Prostate gland (tissue), 2 donors: ENCODE measurements at regions not wholly inside any gene's neighbourhood (a gene's known extent, or its start where the extent isn't known, plus 50 kb on each side); places are given as distances from the start of the nearest gene placed in this dataset.

Experiments used
- DNase-seq: peaks from one replicate; pipeline ENCODE4 v3.0.0-alpha.2; 2019; ENCODE audit warnings: low spot score
- H3K27ac ChIP-seq, 2 donors: fragments of 200-600 bp; sonication (generic); 2 replicates each; pipeline ENCODE4 v1.5.1; 2017 to 2019
- H3K27me3 ChIP-seq: fragments of 200-600 bp; sonication (generic); replicated peaks from 2 replicates; pipeline ENCODE4 v1.5.1; 2019; ENCODE audit not compliant: insufficient read depth
- H3K36me3 ChIP-seq, 2 donors: fragments of 200-600 bp; sonication (generic); 1 replicate in 1 of 2; 2 replicates in 1 of 2; pipeline versions ENCODE4 v1.5.1 to v1.8.1; 2017 to 2019
- H3K4me1 ChIP-seq: fragments of 200-600 bp; sonication (generic); replicated peaks from 2 replicates; pipeline ENCODE4 v1.5.1; 2019
- H3K4me3 ChIP-seq, 2 donors: fragments of 200-600 bp; sonication (generic); 2 replicates each; pipeline ENCODE4 v1.5.1; 2017 to 2019
- H3K9me3 ChIP-seq: fragments of 200-600 bp; sonication (generic); 2 replicates; pipeline ENCODE4 v1.5.1; 2017
- POLR2A ChIP-seq: fragments of 450-650 bp; IDR thresholded peaks from one replicate; pipeline ENCODE4 v1.6.1; 2016; ENCODE audit warnings: antibody characterized with exemption, mild to moderate bottlenecking
- POLR2AphosphoS5 ChIP-seq: sonication (generic); formaldehyde crosslinking; IDR thresholded peaks from one replicate; pipeline ENCODE4 v1.6.1; 2017; ENCODE audit warnings: antibody characterized with exemption
- WGBS: methylation state at CpG from one replicate; pipeline ENCODE4 v1.1.5; 2018; 5-methylcytosine and 5-hydroxymethylcytosine counted together
- intact Hi-C: fragments of 100-400 bp; cut with DNase I; formaldehyde crosslinking; loops from one replicate; pipeline ENCODE4 v1.14.2; 2022
- TF ChIP-seq, protein P1 (sequence below), 4 experiments: fragments of 200-600 bp in 2 of 4; fragments of 450-650 bp in 2 of 4; sonication (generic) in 2 of 4; IDR thresholded peaks; 1 replicate in 3 of 4; 2 replicates in 1 of 4; pipeline ENCODE4 v1.5.1; 2016 to 2019; ENCODE audit warnings: antibody characterized with exemption in 4 of 4, mild to moderate bottlenecking in 2 of 4, moderate library complexity in 2 of 4

DNA sequence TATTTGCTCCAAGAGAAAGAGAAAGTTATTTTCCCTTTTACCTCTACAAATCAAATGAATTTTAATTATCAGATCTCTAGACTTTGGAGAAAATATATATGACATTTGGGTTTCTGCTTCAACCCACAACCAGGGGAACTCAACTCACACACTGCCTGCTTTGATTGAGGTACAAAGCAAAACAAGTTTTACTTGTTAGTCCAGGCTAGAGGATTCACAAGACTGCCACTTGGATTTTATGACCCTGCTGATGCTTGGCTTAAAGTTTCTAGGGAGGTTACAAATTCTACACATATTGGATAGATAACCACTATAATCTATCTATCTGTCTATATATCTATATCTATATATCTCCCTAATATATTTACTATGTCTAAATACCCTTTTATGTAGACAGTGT is 467.3 kb upstream of the RGS18 start:
- Histone ChIP-seq H3K9me3 (no peaks in the 10 kb centered on the region), H3K27ac (no peak overlapping the region), H3K36me3 (no peaks in the 10 kb centered on the region), H3K4me1 (no peaks in the 10 kb centered on the region), H3K27me3 (no peaks in the 10 kb centered on the region), H3K4me3 (no peak overlapping the region)
- TF ChIP-seq POLR2A (no peak), POLR2AphosphoS5 (peak; percentile 5)
- DNase-seq, result no peak
- intact Hi-C loops, result no loop called here

DNA sequence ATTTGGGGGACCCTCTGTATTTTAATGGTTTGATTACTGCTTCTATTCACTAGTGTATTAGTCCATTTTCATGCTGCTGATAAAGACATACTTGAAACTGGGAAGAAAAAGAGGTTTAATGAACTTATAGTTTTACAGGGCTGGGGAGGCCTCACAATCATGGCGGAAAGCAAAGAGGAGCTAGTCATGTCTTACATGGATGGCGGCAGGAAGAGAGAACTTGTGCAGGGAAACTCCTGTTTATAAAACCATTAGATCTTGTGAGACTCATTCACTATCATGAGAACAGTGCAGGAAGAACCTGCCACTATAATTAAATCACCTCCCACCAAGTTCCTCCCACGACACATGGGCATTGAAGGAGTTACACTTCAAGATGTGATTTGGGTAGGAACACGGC is 464.5 kb upstream of the RGS18 start:
- no peak overlapping the region for H3K27ac ChIP-seq
- no peak overlapping the region for H3K4me3 ChIP-seq
- TF ChIP-seq POLR2AphosphoS5 (no peak), POLR2A (no peak)
- TF ChIP-seq, protein P1, sequence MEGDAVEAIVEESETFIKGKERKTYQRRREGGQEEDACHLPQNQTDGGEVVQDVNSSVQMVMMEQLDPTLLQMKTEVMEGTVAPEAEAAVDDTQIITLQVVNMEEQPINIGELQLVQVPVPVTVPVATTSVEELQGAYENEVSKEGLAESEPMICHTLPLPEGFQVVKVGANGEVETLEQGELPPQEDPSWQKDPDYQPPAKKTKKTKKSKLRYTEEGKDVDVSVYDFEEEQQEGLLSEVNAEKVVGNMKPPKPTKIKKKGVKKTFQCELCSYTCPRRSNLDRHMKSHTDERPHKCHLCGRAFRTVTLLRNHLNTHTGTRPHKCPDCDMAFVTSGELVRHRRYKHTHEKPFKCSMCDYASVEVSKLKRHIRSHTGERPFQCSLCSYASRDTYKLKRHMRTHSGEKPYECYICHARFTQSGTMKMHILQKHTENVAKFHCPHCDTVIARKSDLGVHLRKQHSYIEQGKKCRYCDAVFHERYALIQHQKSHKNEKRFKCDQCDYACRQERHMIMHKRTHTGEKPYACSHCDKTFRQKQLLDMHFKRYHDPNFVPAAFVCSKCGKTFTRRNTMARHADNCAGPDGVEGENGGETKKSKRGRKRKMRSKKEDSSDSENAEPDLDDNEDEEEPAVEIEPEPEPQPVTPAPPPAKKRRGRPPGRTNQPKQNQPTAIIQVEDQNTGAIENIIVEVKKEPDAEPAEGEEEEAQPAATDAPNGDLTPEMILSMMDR (IDR thresholded peaks at IDR 0.05), result no peak
- DNase-seq, result no peak
- no peaks in the 10 kb centered on the region for H3K36me3 ChIP-seq
- no peaks in the 10 kb centered on the region for H3K9me3 ChIP-seq
- WGBS, result 87% methylated on average over 4 of the region's 4 CpGs
- H3K27me3 ChIP-seq, result no peaks in the 10 kb centered on the region
- no peaks in the 10 kb centered on the region for H3K4me1 ChIP-seq
- intact Hi-C loops, result no loop called here

DNA sequence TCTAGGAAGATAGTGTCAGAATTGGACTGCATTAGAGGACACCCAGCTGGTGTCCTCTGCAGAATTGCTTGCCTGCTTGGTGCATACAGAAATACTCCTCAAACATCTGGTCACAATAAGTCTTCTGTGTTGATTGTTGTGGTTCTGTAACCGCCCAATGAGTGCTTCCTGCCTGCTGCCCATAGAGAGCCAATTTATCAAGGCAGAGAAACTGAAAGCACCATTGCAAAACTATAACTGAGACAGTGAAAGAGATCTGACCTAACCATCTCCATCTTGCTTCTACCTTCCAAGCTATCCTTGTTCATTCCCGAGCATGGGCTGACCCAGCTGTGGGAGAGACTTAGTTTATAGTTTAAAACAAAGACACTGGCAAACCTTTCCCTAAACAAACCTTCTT is 462.4 kb upstream of the RGS18 start:
- intact Hi-C loops, result no loop called here

DNA sequence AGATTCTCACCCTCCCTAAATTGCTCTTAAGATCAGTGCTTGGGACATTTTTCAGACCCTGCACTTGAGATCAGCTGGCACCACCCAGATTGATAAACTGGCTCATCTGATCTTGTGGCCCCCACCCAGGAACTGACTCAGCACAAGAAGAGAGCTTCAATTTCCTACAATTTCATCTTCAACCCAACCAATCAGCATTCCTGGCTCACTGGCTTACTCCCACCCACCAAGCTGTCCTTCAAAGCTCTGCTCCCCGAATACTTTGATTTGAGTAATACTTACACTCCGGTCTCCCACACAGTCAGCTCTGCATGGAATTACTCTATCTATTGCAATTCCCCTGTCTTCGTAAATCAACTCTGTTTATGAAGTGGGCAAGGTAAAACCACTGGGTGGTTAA is 461.9 kb upstream of the RGS18 start:
- Histone ChIP-seq H3K36me3 (no peaks in the 10 kb centered on the region), H3K27ac (no peak overlapping the region), H3K4me3 (no peak overlapping the region), H3K4me1 (no peaks in the 10 kb centered on the region), H3K27me3 (no peaks in the 10 kb centered on the region), H3K9me3 (no peaks in the 10 kb centered on the region)
- intact Hi-C loops, result no loop called here
- 85% methylated on average over 3 of the region's 3 CpGs for WGBS
- TF ChIP-seq POLR2A (no peak), POLR2AphosphoS5 (no peak)
- TF ChIP-seq, protein P1 (IDR thresholded peaks at IDR 0.05), result no peak
- DNase-seq, result no peak

More for the DNA sequence above, 462.4 kb upstream of the RGS18 start:
- Histone ChIP-seq H3K36me3 (no peaks in the 10 kb centered on the region), H3K27ac (no peak overlapping the region), H3K27me3 (no peaks in the 10 kb centered on the region), H3K4me1 (no peaks in the 10 kb centered on the region), H3K4me3 (no peak overlapping the region), H3K9me3 (no peaks in the 10 kb centered on the region)
- WGBS, result 83% methylated on average over 2 of the region's 2 CpGs
- TF ChIP-seq, protein P1 (IDR thresholded peaks at IDR 0.05), result no peak
- TF ChIP-seq POLR2AphosphoS5 (no peak), POLR2A (no peak)
- DNase-seq, result no peak

DNA sequence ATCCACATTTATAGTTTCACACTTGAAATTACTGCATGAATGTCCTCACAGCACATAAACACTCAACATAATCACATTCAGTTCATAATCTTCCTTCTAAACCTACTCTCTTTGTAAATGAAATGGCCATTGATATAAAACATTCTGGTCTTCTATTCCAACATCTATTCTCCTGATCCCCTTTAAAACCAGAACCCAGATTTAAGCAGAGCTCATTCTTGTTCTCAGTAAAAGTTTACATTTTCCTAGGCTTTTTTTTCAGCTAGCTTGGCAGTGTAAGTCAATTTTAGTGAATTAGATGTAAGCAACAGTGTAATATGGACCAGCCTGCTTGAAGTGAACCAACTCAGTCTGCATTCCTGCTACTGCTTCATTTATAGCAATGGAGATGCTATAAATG is 460.7 kb upstream of the RGS18 start:
- H3K27me3 ChIP-seq, result no peaks in the 10 kb centered on the region
- no peak for DNase-seq
- no peaks in the 10 kb centered on the region for H3K36me3 ChIP-seq
- H3K4me1 ChIP-seq, result no peaks in the 10 kb centered on the region
- H3K27ac ChIP-seq, result no peak overlapping the region
- TF ChIP-seq, protein P1 (IDR thresholded peaks at IDR 0.05), result no peak
- TF ChIP-seq POLR2A, result no peak
- TF ChIP-seq POLR2AphosphoS5, result no peak
- intact Hi-C loops, result no loop called here
- no peaks in the 10 kb centered on the region for H3K9me3 ChIP-seq
- H3K4me3 ChIP-seq, result no peak overlapping the region
